Ovary (tissue), 3 donors: ENCODE measurements at regions not wholly inside any gene's neighbourhood (a gene's known extent, or its start where the extent isn't known, plus 50 kb on each side); places are given as distances from the start of the nearest gene placed in this dataset.

ENCODE experiments used
- CTCF ChIP-seq, 3 donors: fragments of 450-650 bp in 2 of 3; fragments of 200-600 bp in 1 of 3; IDR thresholded peaks; one replicate each; pipeline versions ENCODE4 v1.5.1 to v1.8.0; 2016 to 2022; ENCODE audit warnings: antibody characterized with exemption in 3 of 3, mild to moderate bottlenecking in 1 of 3
- EP300 ChIP-seq: sonication (generic); formaldehyde crosslinking; IDR thresholded peaks from one replicate; pipeline ENCODE4 v1.6.1; 2017; ENCODE audit warnings: antibody characterized with exemption
- POLR2A ChIP-seq: fragments of 450-650 bp; IDR thresholded peaks from one replicate; pipeline ENCODE4 v1.6.1; 2017; ENCODE audit warnings: antibody characterized with exemption, mild to moderate bottlenecking, moderate library complexity
- donor health status: DM: no; HTN: no; CAD: no.

GRCh38 chr11:123247496-123247799 lies 52.4 kb upstream of the CLMP start:
- TF ChIP-seq CTCF (IDR thresholded peaks at IDR 0.05) (no peak), POLR2A (no peak), EP300 (no peak)
